GM12891 (cell line): ENCODE measurements at regions not wholly inside any gene's neighbourhood (a gene's known extent, or its start where the extent isn't known, plus 50 kb on each side); places are given as distances from the start of the nearest gene placed in this dataset.

ENCODE experiments used
- PAX5 ChIP-seq: IDR thresholded peaks from 2 replicates; pipeline ENCODE4 v1.6.1; 2011; ENCODE audit warnings: low read length, moderate library complexity, mild to moderate bottlenecking; ENCODE audit not compliant: insufficient read depth, severe bottlenecking
- POLR2A ChIP-seq: IDR thresholded peaks from 2 replicates; pipeline ENCODE4 v1.6.1; 2011; ENCODE audit warnings: low read depth, low read length, control low read depth
- TAF1 ChIP-seq: IDR thresholded peaks from 2 replicates; pipeline ENCODE4 v1.6.1; 2011; ENCODE audit warnings: low read depth, low read length, control low read depth

GRCh38 chr2:186060744-186061440, 322.3 kb downstream of the FSIP2 start:
- TF ChIP-seq PAX5 (no peak), POLR2A (no peak), TAF1 (no peak)
